Esophagus squamous epithelium (tissue), 5 donors: ENCODE measurements at regions not wholly inside any gene's neighbourhood (a gene's known extent, or its start where the extent isn't known, plus 50 kb on each side); places are given as distances from the start of the nearest gene placed in this dataset.

Experiments used
- DNase-seq: peaks from one replicate; lab custom pipeline; 2025; lab: John Stamatoyannopoulos, UW
- H3K27ac ChIP-seq, 4 donors: fragments of 200-600 bp; sonication (generic); one replicate each; pipeline ENCODE4 v1.5.1; 2016 to 2019; ENCODE audit warnings: mild to moderate bottlenecking in 1 of 4
- H3K27me3 ChIP-seq, 4 donors: fragments of 200-600 bp; sonication (generic); 1 replicate in 3 of 4; 2 replicates in 1 of 4; pipeline versions ENCODE4 v1.5.1 to v1.6.0; 2017 to 2021; ENCODE audit warnings: antibody characterized with exemption in 1 of 4
- H3K36me3 ChIP-seq, 3 donors: fragments of 200-600 bp; sonication (generic); one replicate each; pipeline ENCODE4 v1.5.1; 2016 to 2019
- H3K4me1 ChIP-seq, 3 donors: fragments of 200-600 bp; sonication (generic); one replicate each; pipeline ENCODE4 v1.5.1; 2017 to 2019
- H3K4me3 ChIP-seq, 4 donors: fragments of 200-600 bp; sonication (generic); 1 replicate in 3 of 4; 2 replicates in 1 of 4; pipeline ENCODE4 v1.5.1; 2016 to 2019; ENCODE audit warnings: mild to moderate bottlenecking in 2 of 4, moderate library complexity in 1 of 4
- H3K9me3 ChIP-seq, 3 donors: fragments of 200-600 bp; sonication (generic); one replicate each; pipeline ENCODE4 v1.5.1; 2016 to 2019
- CTCF ChIP-seq, 6 experiments: fragments of 450-650 bp in 4 of 6; fragments of 200-600 bp in 2 of 6; sonication (generic) in 2 of 6; IDR thresholded peaks; one replicate each; pipeline ENCODE4 v1.5.1; 2016 to 2019; ENCODE audit warnings: antibody characterized with exemption in 6 of 6, mild to moderate bottlenecking in 4 of 6, moderate library complexity in 4 of 6
- POLR2A ChIP-seq, 4 donors: fragments of 450-650 bp; IDR thresholded peaks; one replicate each; pipeline ENCODE4 v1.6.1; 2017; ENCODE audit warnings: antibody characterized with exemption in 4 of 4, mild to moderate bottlenecking in 4 of 4, moderate library complexity in 3 of 4
- WGBS, 2 donors: methylation state at CpG; one replicate each; pipeline ENCODE4 v1.1.5; 2018; 5-methylcytosine and 5-hydroxymethylcytosine counted together
- intact Hi-C: fragments of 100-400 bp; cut with DNase I; formaldehyde crosslinking; loops from one replicate; pipeline ENCODE4 v1.15.0; 2022
- donor health status: DM: yes; HTN: yes; CAD: no.

DNA sequence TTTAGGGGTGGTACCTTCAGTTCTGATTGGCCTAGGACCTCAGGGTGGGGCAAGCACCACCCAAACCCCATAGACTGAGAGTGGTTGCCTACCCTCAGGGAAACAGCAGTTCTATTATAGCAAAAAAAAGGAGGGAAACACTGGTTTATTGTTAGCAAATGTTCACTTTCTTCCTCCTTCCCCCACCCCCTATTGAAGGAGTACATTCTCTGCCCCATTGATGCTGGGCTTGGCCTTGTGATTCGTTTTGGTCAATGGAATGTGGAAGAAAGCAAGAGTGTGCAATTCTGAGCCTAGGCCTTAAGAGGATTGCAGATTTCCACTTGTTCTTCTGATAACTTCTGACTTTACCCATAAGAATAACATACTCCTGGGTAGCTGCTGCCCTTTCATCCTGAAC, 255.8 kb downstream of the NFATC2 start:
- 25 to 50% methylated on average over 1 of the region's 1 CpG for WGBS, 2 donors
- H3K27ac ChIP-seq, result no peak overlapping the region
- H3K4me1 ChIP-seq, result no peaks in the 10 kb centered on the region
- H3K36me3 ChIP-seq, result no peaks in the 10 kb centered on the region
- no peaks in the 10 kb centered on the region for H3K9me3 ChIP-seq
- peaks cover 0 to 19% (median 0%) of the 10 kb centered on the region in 4 donors for H3K27me3 ChIP-seq
- intact Hi-C loops, result no loop called here
- no peak overlapping the region for H3K4me3 ChIP-seq
- no peak for DNase-seq
- TF ChIP-seq POLR2A (IDR thresholded peaks at IDR 0.05), result no peak
- no peak for TF ChIP-seq CTCF (IDR thresholded peaks at IDR 0.05)

GRCh38 chr20:51285684-51286083, 256.8 kb downstream of the NFATC2 start:
- TF ChIP-seq POLR2A (IDR thresholded peaks at IDR 0.05), result no peak
- Histone ChIP-seq H3K27me3 (peaks cover 0 to 19% (median 0%) of the 10 kb centered on the region in 4 donors), H3K4me1 (no peaks in the 10 kb centered on the region), H3K27ac (no peak overlapping the region), H3K4me3 (no peak overlapping the region), H3K9me3 (no peaks in the 10 kb centered on the region), H3K36me3 (no peaks in the 10 kb centered on the region)
- WGBS, 2 donors, result 55 to 66% methylated on average over 3 to 4 of the region's 4 CpGs
- DNase-seq, result no peak
- intact Hi-C loops, result no loop called here

DNA sequence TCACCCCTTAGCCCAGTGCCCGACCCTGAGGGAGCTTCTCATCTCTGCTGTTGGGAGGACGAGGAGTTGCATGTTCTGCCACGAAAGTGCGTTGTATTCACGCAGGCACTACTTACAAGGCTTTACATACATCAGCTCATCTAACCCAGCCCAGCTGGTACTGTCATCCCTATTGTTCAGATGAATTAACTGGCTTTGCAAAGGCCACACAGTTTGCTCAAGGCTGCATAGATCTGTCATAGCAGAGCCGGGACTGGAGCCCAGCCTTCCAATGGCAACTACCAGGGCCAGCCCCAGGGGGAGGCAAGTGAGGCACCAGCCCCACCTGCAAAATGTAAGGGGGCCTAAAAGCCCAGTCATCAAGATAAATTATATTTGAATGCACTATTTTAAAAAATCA, 257.6 kb downstream of the NFATC2 start:
- DNase-seq, result no peak
- Histone ChIP-seq H3K27me3 (peaks cover 0 to 22% (median 0%) of the 10 kb centered on the region in 4 donors), H3K27ac (no peak overlapping the region), H3K9me3 (no peaks in the 10 kb centered on the region), H3K36me3 (no peaks in the 10 kb centered on the region), H3K4me3 (no peak overlapping the region), H3K4me1 (no peaks in the 10 kb centered on the region)
- WGBS, 2 donors, result 39 to 63% methylated on average over 5 to 6 of the region's 6 CpGs
- TF ChIP-seq POLR2A (IDR thresholded peaks at IDR 0.05), result no peak
- no peak for TF ChIP-seq CTCF (IDR thresholded peaks at IDR 0.05)
- intact Hi-C loops, result no loop called here

- Histone ChIP-seq H3K36me3 (no peaks in the 10 kb centered on the region), H3K27ac (no peak overlapping the region), H3K4me3 (no peak overlapping the region), H3K9me3 (no peaks in the 10 kb centered on the region), H3K27me3 (peaks cover 0 to 28% (median 0%) of the 10 kb centered on the region in 4 donors), H3K4me1 (no peaks in the 10 kb centered on the region)
- no peak for TF ChIP-seq CTCF (IDR thresholded peaks at IDR 0.05)
- TF ChIP-seq POLR2A (IDR thresholded peaks at IDR 0.05), result no peak
- intact Hi-C loops, result no loop called here
- WGBS, 2 donors, result 27 to 44% methylated on average over 1 of the region's 1 CpG
- no peak for DNase-seq
Observed at GRCh38 chr20:51284176-51284575, 258.3 kb downstream of the NFATC2 start.

GRCh38 chr20:51281521-51281920, 258.6 kb upstream of the KCNG1 start:
- H3K4me1 ChIP-seq, result no peaks in the 10 kb centered on the region
- no peaks in the 10 kb centered on the region for H3K9me3 ChIP-seq
- 67 to 89% methylated on average over 4 of the region's 5 CpGs for WGBS, 2 donors
- intact Hi-C loops, result no loop called here
- H3K27me3 ChIP-seq, result peaks cover 0 to 49% (median 0%) of the 10 kb centered on the region in 4 donors
- no peak for TF ChIP-seq CTCF (IDR thresholded peaks at IDR 0.05)
- no peak for TF ChIP-seq POLR2A (IDR thresholded peaks at IDR 0.05)
- H3K27ac ChIP-seq, result no peak overlapping the region
- no peak overlapping the region for H3K4me3 ChIP-seq
- H3K36me3 ChIP-seq, result no peaks in the 10 kb centered on the region
- no peak for DNase-seq

GRCh38 chr20:51280047-51280446, 257.1 kb upstream of the KCNG1 start:
- H3K27ac ChIP-seq, result no peak overlapping the region
- no peaks in the 10 kb centered on the region for H3K4me1 ChIP-seq
- no peak overlapping the region for H3K4me3 ChIP-seq
- no peaks in the 10 kb centered on the region for H3K9me3 ChIP-seq
- H3K27me3 ChIP-seq, result peaks cover 0 to 54% (median 0%) of the 10 kb centered on the region in 4 donors
- H3K36me3 ChIP-seq, result no peaks in the 10 kb centered on the region
- no peak for TF ChIP-seq POLR2A (IDR thresholded peaks at IDR 0.05)
- no peak for TF ChIP-seq CTCF (IDR thresholded peaks at IDR 0.05)
- no peak for DNase-seq
- WGBS, 2 donors, result 82 to 88% methylated on average over 6 of the region's 6 CpGs
- intact Hi-C loops, result no loop called here
